ENCODE measurements at regions not wholly inside any gene's neighbourhood (a gene's known extent, or its start where the extent isn't known, plus 50 kb on each side); places are given as distances from the start of the nearest gene placed in this dataset.
"Not testable (repeated sequence)": the region's sequence is repeated elsewhere in the genome, so short reads cannot be mapped to it uniquely, and the experiment has no call there.

DNA sequence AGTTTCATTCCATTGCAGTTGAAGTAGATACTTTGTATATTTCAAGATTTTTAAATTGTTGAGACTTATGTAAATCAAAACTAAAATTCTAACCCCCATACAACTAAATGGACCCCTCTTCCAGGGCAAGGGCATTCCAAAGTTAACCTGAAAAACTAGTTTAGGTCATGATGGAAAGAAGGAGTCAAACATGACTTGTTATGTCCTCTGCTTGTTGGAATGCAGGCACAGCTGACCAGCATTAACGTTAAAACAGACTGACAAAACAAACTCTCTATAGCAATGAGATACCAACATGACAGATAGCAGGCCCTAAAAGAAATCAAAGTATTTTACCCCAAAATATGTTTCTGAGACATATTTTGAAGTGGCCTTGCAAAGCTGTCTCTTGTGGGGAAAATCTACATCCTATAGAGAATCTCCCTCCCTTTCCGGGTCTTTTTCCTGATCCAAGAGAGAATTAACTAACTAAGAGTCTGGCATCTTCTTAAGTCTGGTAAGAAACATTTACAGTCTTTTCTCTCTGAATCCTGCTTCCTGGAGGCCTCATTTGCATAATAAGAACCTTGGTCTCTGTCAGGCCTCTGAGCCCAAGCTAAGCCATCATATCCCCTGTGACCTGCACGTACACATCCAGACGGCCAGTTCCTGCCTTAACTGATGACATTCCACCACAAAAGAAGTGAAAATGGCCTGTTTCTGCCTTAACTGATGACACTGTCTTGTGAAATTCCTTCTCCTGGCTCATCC is 124.3 kb upstream of the ATXN1 start:
- ATAC-seq (no peak), DNase-seq (no peak)
- TF ChIP-seq, protein P1, sequence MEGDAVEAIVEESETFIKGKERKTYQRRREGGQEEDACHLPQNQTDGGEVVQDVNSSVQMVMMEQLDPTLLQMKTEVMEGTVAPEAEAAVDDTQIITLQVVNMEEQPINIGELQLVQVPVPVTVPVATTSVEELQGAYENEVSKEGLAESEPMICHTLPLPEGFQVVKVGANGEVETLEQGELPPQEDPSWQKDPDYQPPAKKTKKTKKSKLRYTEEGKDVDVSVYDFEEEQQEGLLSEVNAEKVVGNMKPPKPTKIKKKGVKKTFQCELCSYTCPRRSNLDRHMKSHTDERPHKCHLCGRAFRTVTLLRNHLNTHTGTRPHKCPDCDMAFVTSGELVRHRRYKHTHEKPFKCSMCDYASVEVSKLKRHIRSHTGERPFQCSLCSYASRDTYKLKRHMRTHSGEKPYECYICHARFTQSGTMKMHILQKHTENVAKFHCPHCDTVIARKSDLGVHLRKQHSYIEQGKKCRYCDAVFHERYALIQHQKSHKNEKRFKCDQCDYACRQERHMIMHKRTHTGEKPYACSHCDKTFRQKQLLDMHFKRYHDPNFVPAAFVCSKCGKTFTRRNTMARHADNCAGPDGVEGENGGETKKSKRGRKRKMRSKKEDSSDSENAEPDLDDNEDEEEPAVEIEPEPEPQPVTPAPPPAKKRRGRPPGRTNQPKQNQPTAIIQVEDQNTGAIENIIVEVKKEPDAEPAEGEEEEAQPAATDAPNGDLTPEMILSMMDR (IDR thresholded peaks at IDR 0.05): no peak
- Histone ChIP-seq H3K36me3 (no peaks in the 10 kb centered on the region), H3K4me3 (no peak overlapping the region), H3K27me3 (no peaks in the 10 kb centered on the region), H3K4me1 (no peaks in the 10 kb centered on the region), H3K27ac (no peak overlapping the region), H3K9me3 (no peaks in the 10 kb centered on the region)
- intact Hi-C loops (cut with DNase I): no loop called here

DNA sequence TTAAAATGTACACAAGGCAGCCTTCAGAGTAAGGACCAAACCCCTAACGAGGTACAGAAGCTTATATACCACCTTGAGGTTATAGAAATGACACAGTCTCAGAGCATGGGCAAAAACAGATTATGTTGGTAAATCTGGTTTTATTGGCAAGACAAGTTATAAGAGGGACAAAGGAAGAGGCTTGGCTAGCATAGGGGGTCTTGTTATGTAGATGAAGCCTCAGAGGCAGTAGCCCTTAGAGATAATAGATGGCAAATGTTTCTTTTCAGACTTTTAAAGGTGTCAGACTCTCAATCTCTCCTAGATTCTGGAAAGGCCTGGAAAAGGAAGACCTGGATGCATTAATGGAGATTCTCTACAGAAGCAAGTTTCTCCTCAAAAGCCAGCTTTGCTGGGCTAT is 123.3 kb upstream of the ATXN1 start:
- intact Hi-C loops (cut with DNase I): no loop called here
- H3K36me3 ChIP-seq: no peaks in the 10 kb centered on the region
- no peak overlapping the region for H3K4me3 ChIP-seq
- ATAC-seq (no peak), DNase-seq (no peak)
- no peak overlapping the region for H3K27ac ChIP-seq
- H3K4me1 ChIP-seq: no peaks in the 10 kb centered on the region
- H3K9me3 ChIP-seq: no peaks in the 10 kb centered on the region
- no peaks in the 10 kb centered on the region for H3K27me3 ChIP-seq
- TF ChIP-seq, protein P1 (IDR thresholded peaks at IDR 0.05): no peak

DNA sequence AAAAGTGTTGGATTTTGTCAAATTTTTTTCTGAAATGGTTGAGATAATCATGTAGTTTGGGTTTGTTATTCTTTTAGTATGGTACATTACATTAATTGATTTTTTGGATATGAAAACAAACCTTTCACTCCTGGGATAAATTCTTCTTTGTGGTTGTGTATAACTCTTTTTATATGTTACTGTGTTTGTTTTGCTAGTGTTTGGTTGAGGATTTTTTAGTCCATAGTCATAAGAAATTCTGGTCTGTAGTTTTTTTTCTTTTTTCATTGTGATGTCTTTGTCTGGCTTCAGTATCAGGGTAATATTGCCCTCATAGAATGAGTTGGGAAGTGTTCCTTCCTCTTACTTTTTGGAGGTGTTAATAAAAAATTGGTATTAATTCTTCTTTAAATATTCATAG is 122.2 kb upstream of the ATXN1 start:
- H3K9me3 ChIP-seq: no peaks in the 10 kb centered on the region
- no peak overlapping the region for H3K4me3 ChIP-seq
- no peak for ATAC-seq
- intact Hi-C loops (cut with DNase I): no loop called here
- no peaks in the 10 kb centered on the region for H3K36me3 ChIP-seq
- TF ChIP-seq, protein P1 (IDR thresholded peaks at IDR 0.05): no peak
- no peak for DNase-seq
- H3K27ac ChIP-seq: no peak overlapping the region
- H3K27me3 ChIP-seq: no peaks in the 10 kb centered on the region
- no peaks in the 10 kb centered on the region for H3K4me1 ChIP-seq

DNA sequence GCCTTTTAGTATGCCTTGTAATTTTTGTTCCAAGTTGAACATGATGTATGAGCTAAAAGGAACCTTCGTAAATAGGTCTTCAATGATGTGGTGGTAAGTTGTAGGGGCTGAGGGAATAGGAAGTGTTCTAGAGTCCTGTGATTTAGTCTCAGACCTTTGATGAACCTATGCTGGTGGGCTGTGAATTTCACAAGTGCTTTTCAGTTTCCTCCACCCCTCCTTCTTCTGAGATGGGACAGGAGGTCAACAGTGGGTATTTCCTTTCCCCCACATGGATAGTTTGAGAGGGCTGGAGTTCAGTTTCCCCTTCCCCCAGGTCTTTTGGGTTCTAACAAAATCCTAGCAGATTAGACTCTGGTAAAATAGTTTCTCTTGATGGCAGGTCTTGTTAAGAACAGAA is 121.0 kb upstream of the ATXN1 start:
- H3K4me3 ChIP-seq: no peak overlapping the region
- no peaks in the 10 kb centered on the region for H3K36me3 ChIP-seq
- TF ChIP-seq, protein P1 (IDR thresholded peaks at IDR 0.05): no peak
- intact Hi-C loops (cut with DNase I): no loop called here
- H3K27ac ChIP-seq: no peak overlapping the region
- no peaks in the 10 kb centered on the region for H3K27me3 ChIP-seq
- DNase-seq (no peak), ATAC-seq (no peak)
- H3K9me3 ChIP-seq: no peaks in the 10 kb centered on the region
- H3K4me1 ChIP-seq: no peaks in the 10 kb centered on the region

DNA sequence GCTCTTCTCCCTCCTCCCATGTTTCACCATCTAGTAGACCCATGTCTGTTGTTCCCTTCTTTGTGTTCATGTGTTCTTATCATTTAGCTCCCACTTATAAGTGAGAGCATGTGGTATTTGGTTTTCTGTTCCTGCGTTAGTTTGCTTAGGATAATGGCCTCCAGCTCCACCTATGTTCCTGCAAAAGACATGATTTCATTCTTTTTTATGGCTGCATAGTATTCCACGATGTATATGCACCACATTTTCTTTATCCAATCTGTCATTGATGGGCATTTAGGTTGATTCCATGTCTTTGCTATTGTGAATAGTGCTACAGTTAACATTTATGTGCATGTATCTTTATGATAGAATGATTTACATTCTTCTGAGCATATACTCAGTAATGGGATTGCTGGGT is 115.6 kb upstream of the ATXN1 start:
- DNase-seq; H3K36me3 ChIP-seq; H3K9me3 ChIP-seq; H3K4me1 ChIP-seq; H3K4me3 ChIP-seq; intact Hi-C loops (cut with DNase I); ATAC-seq; H3K27ac ChIP-seq; H3K27me3 ChIP-seq: not testable (repeated sequence)

DNA sequence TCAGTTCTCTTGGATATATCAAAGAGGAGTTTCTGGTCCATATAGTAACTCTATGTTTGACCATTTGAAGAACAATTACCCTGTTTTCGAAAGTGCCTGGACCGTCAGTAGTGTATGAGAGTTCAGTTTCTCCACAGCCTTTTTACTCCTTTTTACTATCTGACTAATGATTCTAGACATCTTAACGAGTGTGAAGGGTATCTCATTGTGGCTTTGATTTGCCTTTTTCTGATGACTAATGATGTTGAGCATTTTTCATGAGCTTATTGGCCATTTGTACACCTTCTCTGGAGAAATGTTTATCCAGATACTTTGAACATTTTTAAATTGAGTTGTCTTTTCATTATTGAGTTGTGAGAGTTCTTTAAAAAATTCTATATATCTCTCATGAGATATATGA is 114.9 kb upstream of the ATXN1 start:
- H3K4me1 ChIP-seq: no peaks in the 10 kb centered on the region
- TF ChIP-seq, protein P1 (IDR thresholded peaks at IDR 0.05): no peak
- H3K4me3 ChIP-seq: no peak overlapping the region
- no peaks in the 10 kb centered on the region for H3K9me3 ChIP-seq
- intact Hi-C loops (cut with DNase I): no loop called here
- H3K36me3 ChIP-seq: no peaks in the 10 kb centered on the region
- no peaks in the 10 kb centered on the region for H3K27me3 ChIP-seq
- DNase-seq: no peak
- H3K27ac ChIP-seq: no peak overlapping the region
- ATAC-seq: no peak
